Testis (tissue), 2 donors: ENCODE measurements at regions not wholly inside any gene's neighbourhood (a gene's known extent, or its start where the extent isn't known, plus 50 kb on each side); places are given as distances from the start of the nearest gene placed in this dataset.

Experiments used
- CTCF ChIP-seq, 3 experiments: fragments of 450-650 bp in 2 of 3; fragments of 200-600 bp in 1 of 3; sonication (generic) in 1 of 3; IDR thresholded peaks; one replicate each; pipeline ENCODE4 v1.5.1; 2016 to 2019; ENCODE audit warnings: antibody characterized with exemption in 3 of 3, mild to moderate bottlenecking in 2 of 3, moderate library complexity in 1 of 3
- POLR2A ChIP-seq: fragments of 450-650 bp; IDR thresholded peaks from one replicate; pipeline ENCODE4 v1.6.1; 2017; ENCODE audit warnings: antibody characterized with exemption, mild to moderate bottlenecking, moderate library complexity

- TF ChIP-seq CTCF (IDR thresholded peaks at IDR 0.05) (no peak), POLR2A (no peak)
Measured at GRCh38 chrX:15142084-15142715, 127.7 kb downstream of the ASB9 start.
